Activated CD8-positive, alpha-beta T cell treated with anti-CD3 and anti-CD28 coated beads for 36 hours (primary cell): ENCODE measurements at regions not wholly inside any gene's neighbourhood (a gene's known extent, or its start where the extent isn't known, plus 50 kb on each side); places are given as distances from the start of the nearest gene placed in this dataset.

Experiments used
- ATAC-seq: fragments of 200-7000 bp; cut with Tn5 transposase; one replicate; pipeline ENCODE4 v1.10.0; 2021; ENCODE audit warnings: mild to moderate bottlenecking, moderate library complexity
- CTCF ChIA-PET: fragments of 350-600 bp; sonication (Branson Sonifier 250); formaldehyde crosslinking; loops from one replicate; lab custom pipeline; 2021; ENCODE audit warnings: antibody characterized with exemption; lab: Charles Lee
- POLR2A ChIA-PET: fragments of 350-600 bp; sonication (Branson Sonifier 250); formaldehyde crosslinking; loops from one replicate; lab custom pipeline; 2021; ENCODE audit warnings: antibody characterized with exemption; lab: Charles Lee
- DNase-seq: peaks from one replicate; pipeline ENCODE4 v3.0.0-alpha.2; 2020
- H3K27ac Mint-ChIP-seq: one replicate; pipeline ENCODE4 v1.8.0; 2021; ENCODE audit warnings: mild to moderate bottlenecking, mixed read lengths
- H3K27me3 Mint-ChIP-seq: one replicate; pipeline ENCODE4 v1.8.0; 2021; ENCODE audit warnings: mixed read lengths
- H3K36me3 Mint-ChIP-seq: one replicate; pipeline ENCODE4 v1.8.0; 2021; ENCODE audit warnings: low read depth, mixed read lengths
- H3K4me1 Mint-ChIP-seq: one replicate; pipeline ENCODE4 v1.8.0; 2021; ENCODE audit warnings: low read depth, mixed read lengths
- H3K4me3 Mint-ChIP-seq: one replicate; pipeline ENCODE4 v1.8.0; 2021; ENCODE audit warnings: mild to moderate bottlenecking, moderate library complexity, mixed read lengths
- H3K9me3 Mint-ChIP-seq: one replicate; pipeline ENCODE4 v1.8.0; 2021; ENCODE audit warnings: mixed read lengths
- intact Hi-C: fragments of 100-400 bp; cut with micrococcal nuclease; formaldehyde crosslinking; loops from one replicate; pipeline ENCODE4 v1.10.0; 2022
- TF ChIP-seq, protein P1 (sequence below): fragments of 200-600 bp; IDR thresholded peaks from one replicate; pipeline ENCODE4 v1.8.0; 2022; ENCODE audit warnings: antibody characterized with exemption, mild to moderate bottlenecking

DNA sequence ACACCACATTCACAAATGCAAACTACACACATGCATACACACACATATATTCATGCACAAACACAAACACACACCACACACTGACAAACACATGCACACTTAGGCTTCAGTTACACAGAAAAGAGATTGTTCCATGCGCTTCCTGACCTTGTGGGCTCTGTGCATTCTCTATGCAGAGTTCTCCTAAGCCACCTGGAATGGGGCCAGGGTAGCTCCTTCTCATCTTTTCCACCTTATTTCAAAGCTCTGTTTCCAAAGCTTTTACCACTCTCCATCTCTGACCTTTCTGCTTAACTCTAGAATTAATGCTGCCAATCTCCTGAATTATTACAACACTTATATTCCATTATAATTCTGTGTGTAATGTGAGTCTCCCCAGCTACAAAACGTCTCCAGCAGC lies 522.3 kb upstream of the MYT1L start:
- no peaks in the 10 kb centered on the region for H3K27me3 Mint-ChIP-seq
- H3K4me1 Mint-ChIP-seq: no peaks in the 10 kb centered on the region
- H3K36me3 Mint-ChIP-seq: no peaks in the 10 kb centered on the region
- H3K9me3 Mint-ChIP-seq: no peaks in the 10 kb centered on the region
- no peak overlapping the region for H3K27ac Mint-ChIP-seq
- no peak overlapping the region for H3K4me3 Mint-ChIP-seq
- CTCF ChIA-PET: no interaction called here
- ATAC-seq (no peak), DNase-seq (no peak)
- TF ChIP-seq, protein P1, sequence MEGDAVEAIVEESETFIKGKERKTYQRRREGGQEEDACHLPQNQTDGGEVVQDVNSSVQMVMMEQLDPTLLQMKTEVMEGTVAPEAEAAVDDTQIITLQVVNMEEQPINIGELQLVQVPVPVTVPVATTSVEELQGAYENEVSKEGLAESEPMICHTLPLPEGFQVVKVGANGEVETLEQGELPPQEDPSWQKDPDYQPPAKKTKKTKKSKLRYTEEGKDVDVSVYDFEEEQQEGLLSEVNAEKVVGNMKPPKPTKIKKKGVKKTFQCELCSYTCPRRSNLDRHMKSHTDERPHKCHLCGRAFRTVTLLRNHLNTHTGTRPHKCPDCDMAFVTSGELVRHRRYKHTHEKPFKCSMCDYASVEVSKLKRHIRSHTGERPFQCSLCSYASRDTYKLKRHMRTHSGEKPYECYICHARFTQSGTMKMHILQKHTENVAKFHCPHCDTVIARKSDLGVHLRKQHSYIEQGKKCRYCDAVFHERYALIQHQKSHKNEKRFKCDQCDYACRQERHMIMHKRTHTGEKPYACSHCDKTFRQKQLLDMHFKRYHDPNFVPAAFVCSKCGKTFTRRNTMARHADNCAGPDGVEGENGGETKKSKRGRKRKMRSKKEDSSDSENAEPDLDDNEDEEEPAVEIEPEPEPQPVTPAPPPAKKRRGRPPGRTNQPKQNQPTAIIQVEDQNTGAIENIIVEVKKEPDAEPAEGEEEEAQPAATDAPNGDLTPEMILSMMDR: no peak
- intact Hi-C loops: no loop called here
- POLR2A ChIA-PET: no interaction called here

DNA sequence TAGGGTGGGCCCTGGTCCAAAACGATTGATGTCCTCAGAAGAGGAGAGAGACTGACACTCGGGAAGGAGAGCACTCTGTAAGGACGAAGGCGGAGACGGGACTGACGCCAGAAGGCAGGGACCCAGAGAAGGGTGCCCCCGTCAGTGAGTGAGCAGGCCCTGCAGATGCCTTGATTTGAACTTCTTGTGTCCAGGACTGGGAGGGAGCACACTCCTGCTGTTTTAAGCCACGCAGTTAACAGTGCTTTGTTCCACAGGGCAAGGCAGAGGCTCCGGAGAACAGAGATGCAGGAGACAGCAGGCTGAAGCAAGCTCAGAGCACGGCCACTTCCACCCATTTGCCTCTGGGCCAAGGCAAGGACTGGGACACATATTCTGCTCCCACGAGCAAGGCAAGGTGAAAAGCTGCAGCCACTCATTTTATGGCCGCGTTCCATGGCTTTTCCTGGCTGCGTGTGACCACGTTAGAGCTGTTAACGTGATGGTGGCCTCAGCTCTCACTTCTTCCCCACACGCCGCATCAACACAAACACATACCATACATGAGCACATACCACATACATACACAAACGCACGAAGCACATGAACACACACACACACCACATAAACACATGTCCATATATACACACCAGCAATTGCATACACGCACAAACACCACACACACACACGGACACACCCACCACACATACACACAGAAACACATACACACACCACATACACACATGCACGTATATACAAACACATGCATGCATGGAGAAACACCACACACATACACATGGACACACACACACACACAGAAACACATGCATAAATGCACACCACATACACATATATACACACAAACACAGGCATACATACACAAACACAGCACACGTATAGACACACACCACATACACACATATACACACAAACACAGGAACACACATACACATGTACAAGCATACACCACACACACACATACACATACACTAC lies 521.0 kb upstream of the MYT1L start:
- DNase-seq (no peak), ATAC-seq (no peak)
- H3K4me3 Mint-ChIP-seq: no peak overlapping the region
- CTCF ChIA-PET: no interaction called here
- no peaks in the 10 kb centered on the region for H3K9me3 Mint-ChIP-seq
- no peaks in the 10 kb centered on the region for H3K4me1 Mint-ChIP-seq
- H3K36me3 Mint-ChIP-seq: no peaks in the 10 kb centered on the region
- H3K27me3 Mint-ChIP-seq: no peaks in the 10 kb centered on the region
- intact Hi-C loops: no loop called here
- TF ChIP-seq, protein P1: no peak
- H3K27ac Mint-ChIP-seq: no peak overlapping the region
- POLR2A ChIA-PET: no interaction called here

DNA sequence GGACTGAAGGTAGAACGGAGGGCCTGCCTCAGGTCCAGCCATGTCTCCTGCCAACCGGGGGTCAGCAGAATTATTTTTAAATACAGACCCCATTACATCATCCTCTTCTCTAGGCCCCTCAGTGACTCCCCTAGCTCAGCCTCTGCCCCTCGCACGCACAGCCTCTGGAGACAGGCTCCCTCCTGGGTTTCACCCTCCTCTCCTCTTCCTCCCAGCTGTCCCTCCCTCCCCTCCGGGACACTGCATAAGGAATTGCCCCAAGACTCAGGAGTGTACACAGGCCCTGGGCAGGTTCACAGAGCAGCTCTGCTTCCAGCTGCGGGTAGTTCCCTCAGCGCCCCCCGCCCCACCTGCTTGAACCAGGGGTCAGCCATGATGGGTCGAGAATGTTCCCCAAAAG lies 520.2 kb upstream of the MYT1L start:
- POLR2A ChIA-PET: no interaction called here
- CTCF ChIA-PET: no interaction called here
- TF ChIP-seq, protein P1: no peak
- DNase-seq: no peak
- H3K4me3 Mint-ChIP-seq: no peak overlapping the region
- H3K36me3 Mint-ChIP-seq: no peaks in the 10 kb centered on the region
- H3K9me3 Mint-ChIP-seq: no peaks in the 10 kb centered on the region
- H3K4me1 Mint-ChIP-seq: no peaks in the 10 kb centered on the region
- intact Hi-C loops: no loop called here
- H3K27me3 Mint-ChIP-seq: no peaks in the 10 kb centered on the region
- ATAC-seq: no peak
- H3K27ac Mint-ChIP-seq: no peak overlapping the region

DNA sequence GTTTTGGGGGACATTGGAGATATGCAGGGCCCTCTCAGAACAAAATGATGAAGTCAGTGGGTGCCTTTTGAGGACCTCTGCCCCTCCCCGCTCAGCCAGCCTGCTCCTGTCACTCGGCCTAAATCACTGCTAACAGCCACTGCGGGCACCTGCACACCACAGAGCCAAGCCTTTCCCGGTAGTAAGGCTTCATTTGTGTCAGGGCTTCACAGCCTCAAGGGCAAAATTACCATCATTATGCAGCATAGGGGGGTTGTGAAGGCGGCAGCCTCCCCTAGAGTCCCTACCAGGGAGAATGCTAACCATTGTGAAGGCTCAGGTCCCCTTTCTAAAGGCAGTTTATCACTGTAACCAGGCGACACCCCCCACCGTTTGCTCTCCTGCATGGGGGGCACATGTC lies 519.8 kb upstream of the MYT1L start:
- H3K9me3 Mint-ChIP-seq: no peaks in the 10 kb centered on the region
- intact Hi-C loops: no loop called here
- H3K27ac Mint-ChIP-seq: no peak overlapping the region
- H3K36me3 Mint-ChIP-seq: no peaks in the 10 kb centered on the region
- H3K4me3 Mint-ChIP-seq: no peak overlapping the region
- ChIA-PET CTCF (no interaction called here), POLR2A (no interaction called here)
- no peaks in the 10 kb centered on the region for H3K4me1 Mint-ChIP-seq
- no peak for DNase-seq
- H3K27me3 Mint-ChIP-seq: no peaks in the 10 kb centered on the region
- no peak for ATAC-seq
- TF ChIP-seq, protein P1: no peak

DNA sequence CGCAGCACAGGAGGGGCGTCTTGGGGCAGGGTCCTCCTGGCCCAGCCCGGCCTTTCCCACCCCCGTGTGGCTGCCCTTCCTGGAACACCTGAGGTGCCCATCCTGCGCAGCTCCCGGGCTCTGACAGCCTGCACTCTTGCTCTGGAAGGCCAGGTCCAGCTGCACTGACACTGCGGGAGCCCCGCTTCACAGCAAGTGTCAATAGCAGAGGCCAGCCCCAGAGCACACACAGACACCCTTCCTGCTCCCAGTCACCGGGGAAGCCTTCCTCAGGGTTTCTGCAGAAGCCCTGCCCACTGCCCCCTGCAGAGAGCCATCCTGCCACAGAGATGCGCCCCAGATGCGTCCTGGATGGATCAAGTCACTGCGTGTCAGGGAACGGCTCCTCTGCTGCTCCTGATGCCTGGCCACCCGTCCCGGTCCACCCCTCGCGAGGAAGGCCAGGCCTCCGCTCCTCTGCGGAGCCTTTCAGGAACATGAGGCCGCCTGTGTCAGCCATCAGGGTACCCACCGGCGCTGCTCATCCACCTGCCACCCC lies 519.2 kb upstream of the MYT1L start:
- Mint-ChIP-seq H3K36me3 (no peaks in the 10 kb centered on the region), H3K27ac (no peak overlapping the region), H3K4me1 (no peaks in the 10 kb centered on the region), H3K9me3 (no peaks in the 10 kb centered on the region), H3K4me3 (no peak overlapping the region), H3K27me3 (no peaks in the 10 kb centered on the region)
- ChIA-PET CTCF (no interaction called here), POLR2A (no interaction called here)
- TF ChIP-seq, protein P1: no peak
- DNase-seq (no peak), ATAC-seq (no peak)
- intact Hi-C loops: no loop called here
